ENCODE measurements at regions not wholly inside any gene's neighbourhood (a gene's known extent, or its start where the extent isn't known, plus 50 kb on each side); places are given as distances from the start of the nearest gene placed in this dataset.

- 78% methylated on average over 7 of the region's 7 CpGs for whole genome bisulfite sequencing
- Histone ChIP-seq H3K9me3 (no peaks in the 10 kb centered on the region), H3K4me1 (no peaks in the 10 kb centered on the region), H3K4me3 (no peak overlapping the region), H3K27me3 (no peaks in the 10 kb centered on the region), H3K27ac (no peak overlapping the region), H3K36me3 (no peaks in the 10 kb centered on the region)
- TF ChIP-seq POLR2AphosphoS5 (IDR thresholded peaks at IDR 0.05) = no peak
- TF ChIP-seq CTCF (IDR thresholded peaks at IDR 0.05) = no peak
- TF ChIP-seq POLR2A (IDR thresholded peaks at IDR 0.05) = no peak
- TF ChIP-seq EP300 (IDR thresholded peaks at IDR 0.05) = no peak
- DNase-seq (ENCODE audit: low spot score in 2 of 2) = no peak
Observed at GRCh38 chr2:117703858-117704257, 110.6 kb upstream of the DDX18 start.

- no peaks in the 10 kb centered on the region for H3K4me1 ChIP-seq
- TF ChIP-seq EP300 (IDR thresholded peaks at IDR 0.05) = no peak
- no peak for TF ChIP-seq POLR2AphosphoS5 (IDR thresholded peaks at IDR 0.05)
- no peak for TF ChIP-seq POLR2A (IDR thresholded peaks at IDR 0.05)
- no peak for TF ChIP-seq CTCF (IDR thresholded peaks at IDR 0.05)
- H3K27me3 ChIP-seq = no peaks in the 10 kb centered on the region
- no peaks in the 10 kb centered on the region for H3K36me3 ChIP-seq
- no peaks in the 10 kb centered on the region for H3K9me3 ChIP-seq
- no peak overlapping the region for H3K4me3 ChIP-seq
- DNase-seq (ENCODE audit: low spot score in 2 of 2) = no peak
- no peak overlapping the region for H3K27ac ChIP-seq
- 76% methylated on average over 3 of the region's 3 CpGs for WGBS
Observed at GRCh38 chr2:117704818-117705217, 109.7 kb upstream of the DDX18 start.

GRCh38 chr2:117707874-117708273 lies 106.6 kb upstream of the DDX18 start:
- no peaks in the 10 kb centered on the region for H3K9me3 ChIP-seq
- DNase-seq (ENCODE audit: low spot score in 2 of 2) = no peak
- no peak overlapping the region for H3K27ac ChIP-seq
- no peak for TF ChIP-seq POLR2A (IDR thresholded peaks at IDR 0.05)
- no peak for TF ChIP-seq POLR2AphosphoS5 (IDR thresholded peaks at IDR 0.05)
- no peak overlapping the region for H3K4me3 ChIP-seq
- H3K27me3 ChIP-seq = no peaks in the 10 kb centered on the region
- H3K4me1 ChIP-seq = no peaks in the 10 kb centered on the region
- H3K36me3 ChIP-seq = no peaks in the 10 kb centered on the region

GRCh38 chr2:117712684-117713083 lies 101.8 kb upstream of the DDX18 start:
- TF ChIP-seq POLR2A (IDR thresholded peaks at IDR 0.05) = no peak
- TF ChIP-seq EP300 (IDR thresholded peaks at IDR 0.05) = no peak
- no peak for TF ChIP-seq POLR2AphosphoS5 (IDR thresholded peaks at IDR 0.05)
- no peak for TF ChIP-seq CTCF (IDR thresholded peaks at IDR 0.05)
- DNase-seq (ENCODE audit: low spot score in 2 of 2) = no peak
- H3K27ac ChIP-seq = no peak overlapping the region
- H3K4me3 ChIP-seq = no peak overlapping the region
- H3K36me3 ChIP-seq = no peaks in the 10 kb centered on the region
- no peaks in the 10 kb centered on the region for H3K4me1 ChIP-seq
- no peaks in the 10 kb centered on the region for H3K9me3 ChIP-seq
- H3K27me3 ChIP-seq = no peaks in the 10 kb centered on the region
- 70% methylated on average over 2 of the region's 2 CpGs for WGBS

GRCh38 chr2:117714110-117714509 lies 100.4 kb upstream of the DDX18 start:
- no peak for DNase-seq (ENCODE audit: low spot score in 2 of 2)
- TF ChIP-seq EP300 (IDR thresholded peaks at IDR 0.05) (no peak), POLR2AphosphoS5 (IDR thresholded peaks at IDR 0.05) (no peak), CTCF (IDR thresholded peaks at IDR 0.05) (no peak), POLR2A (IDR thresholded peaks at IDR 0.05) (no peak)
- Histone ChIP-seq H3K4me1 (no peaks in the 10 kb centered on the region), H3K27me3 (no peaks in the 10 kb centered on the region), H3K27ac (no peak overlapping the region), H3K9me3 (no peaks in the 10 kb centered on the region), H3K36me3 (no peaks in the 10 kb centered on the region), H3K4me3 (no peak overlapping the region)
- 55% methylated on average over 6 of the region's 6 CpGs for WGBS

- DNase-seq (ENCODE audit: low spot score in 2 of 2) = no peak
- WGBS = 79% methylated on average over 7 of the region's 7 CpGs
- no peak overlapping the region for H3K27ac ChIP-seq
- H3K4me3 ChIP-seq = no peak overlapping the region
- TF ChIP-seq POLR2AphosphoS5 (IDR thresholded peaks at IDR 0.05) (no peak), CTCF (IDR thresholded peaks at IDR 0.05) (no peak), EP300 (IDR thresholded peaks at IDR 0.05) (no peak)
- H3K9me3 ChIP-seq = no peaks in the 10 kb centered on the region
- H3K36me3 ChIP-seq = no peaks in the 10 kb centered on the region
- H3K4me1 ChIP-seq = no peaks in the 10 kb centered on the region
- no peaks in the 10 kb centered on the region for H3K27me3 ChIP-seq
Observed at GRCh38 chr2:117714745-117715417, 99.6 kb upstream of the DDX18 start.

Data from suprapubic skin (tissue), 4 donors.